ENCODE measurements at regions not wholly inside any gene's neighbourhood (a gene's known extent, or its start where the extent isn't known, plus 50 kb on each side); places are given as distances from the start of the nearest gene placed in this dataset.
"Not testable (repeated sequence)": the region's sequence is repeated elsewhere in the genome, so short reads cannot be mapped to it uniquely, and the experiment has no call there.

- DNase-seq (ENCODE audit: low read depth): no peak
Observed at GRCh38 chr1:90349510-90349909, 354.6 kb downstream of the ZNF326 start.

GRCh38 chr1:90348934-90349333 lies 354.0 kb downstream of the ZNF326 start:
- DNase-seq (ENCODE audit: low read depth): no peak

GRCh38 chr1:90348459-90348858 lies 353.5 kb downstream of the ZNF326 start:
- not testable (repeated sequence) for DNase-seq (ENCODE audit: low read depth)

GRCh38 chr1:90347366-90347765 lies 352.5 kb downstream of the ZNF326 start:
- no peak for DNase-seq (ENCODE audit: low read depth)

GRCh38 chr1:90346757-90347156 lies 351.8 kb downstream of the ZNF326 start:
- no peak for DNase-seq (ENCODE audit: low read depth)

- no peak for DNase-seq (ENCODE audit: low read depth)
Observed at GRCh38 chr1:90346349-90346748, 351.4 kb downstream of the ZNF326 start.

GRCh38 chr1:90344963-90345730 lies 350.2 kb downstream of the ZNF326 start:
- DNase-seq (ENCODE audit: low read depth): no peak

GRCh38 chr1:90341516-90341915 lies 346.6 kb downstream of the ZNF326 start:
- no peak for DNase-seq (ENCODE audit: low read depth)

- no peak for DNase-seq (ENCODE audit: low read depth)
Observed at GRCh38 chr1:90340606-90341005, 345.7 kb downstream of the ZNF326 start.

GRCh38 chr1:90339811-90340210 lies 344.9 kb downstream of the ZNF326 start:
- no peak for DNase-seq (ENCODE audit: low read depth)

- no peak for DNase-seq (ENCODE audit: low read depth)
Observed at GRCh38 chr1:90336552-90337324, 341.8 kb downstream of the ZNF326 start.

- peak; percentile 14 for DNase-seq (ENCODE audit: low read depth)
Observed at GRCh38 chr1:90335558-90335957, 340.6 kb downstream of the ZNF326 start.

- DNase-seq (ENCODE audit: low read depth): no peak
Observed at GRCh38 chr1:90334137-90334536, 339.2 kb downstream of the ZNF326 start.

- DNase-seq (ENCODE audit: low read depth): no peak
Observed at GRCh38 chr1:90325168-90325567, 330.3 kb downstream of the ZNF326 start.

GRCh38 chr1:90322186-90322585 lies 327.3 kb downstream of the ZNF326 start:
- no peak for DNase-seq (ENCODE audit: low read depth)

- no peak for DNase-seq (ENCODE audit: low read depth)
Observed at GRCh38 chr1:90319918-90320317, 325.0 kb downstream of the ZNF326 start.

GRCh38 chr1:90318431-90318830 lies 323.5 kb downstream of the ZNF326 start:
- DNase-seq (ENCODE audit: low read depth): no peak

- no peak for DNase-seq (ENCODE audit: low read depth)
Observed at GRCh38 chr1:90317628-90318027, 322.7 kb downstream of the ZNF326 start.

- no peak for DNase-seq (ENCODE audit: low read depth)
Observed at GRCh38 chr1:90314533-90314932, 319.6 kb downstream of the ZNF326 start.

GRCh38 chr1:90313778-90314177 lies 318.9 kb downstream of the ZNF326 start:
- DNase-seq (ENCODE audit: low read depth): peak; percentile 2

GRCh38 chr1:90309806-90310205 lies 314.9 kb downstream of the ZNF326 start:
- DNase-seq (ENCODE audit: low read depth): no peak

GRCh38 chr1:90308421-90308820 lies 313.5 kb downstream of the ZNF326 start:
- no peak for DNase-seq (ENCODE audit: low read depth)

- no peak for DNase-seq (ENCODE audit: low read depth)
Observed at GRCh38 chr1:90305577-90305976, 310.7 kb downstream of the ZNF326 start.
